Activated CD4-positive, alpha-beta T cell treated with anti-CD3 and anti-CD28 coated beads for 36 hours (primary cell): ENCODE measurements at regions not wholly inside any gene's neighbourhood (a gene's known extent, or its start where the extent isn't known, plus 50 kb on each side); places are given as distances from the start of the nearest gene placed in this dataset.

Experiments
- ATAC-seq: fragments of 200-7000 bp; cut with Tn5 transposase; one replicate; pipeline ENCODE4 v1.10.0; 2021; ENCODE audit warnings: mild to moderate bottlenecking, moderate library complexity
- CTCF ChIA-PET: fragments of 350-600 bp; sonication (Branson Sonifier 250); formaldehyde crosslinking; loops from one replicate; lab custom pipeline; 2021; ENCODE audit warnings: antibody characterized with exemption; lab: Charles Lee
- POLR2A ChIA-PET: fragments of 350-600 bp; sonication (Branson Sonifier 250); formaldehyde crosslinking; loops from one replicate; lab custom pipeline; 2021; ENCODE audit warnings: antibody characterized with exemption, inconsistent platforms; lab: Charles Lee
- DNase-seq: peaks from one replicate; pipeline ENCODE4 v3.0.0-alpha.2; 2020
- H3K27ac Mint-ChIP-seq: one replicate; pipeline ENCODE4 v1.8.0; 2021; ENCODE audit warnings: mixed read lengths
- H3K27me3 Mint-ChIP-seq: one replicate; pipeline ENCODE4 v1.8.0; 2021; ENCODE audit warnings: mixed read lengths
- H3K36me3 Mint-ChIP-seq: one replicate; pipeline ENCODE4 v1.8.0; 2021; ENCODE audit warnings: low read depth, mixed read lengths
- H3K4me1 Mint-ChIP-seq: one replicate; pipeline ENCODE4 v1.8.0; 2021; ENCODE audit warnings: mixed read lengths
- H3K4me3 Mint-ChIP-seq: one replicate; pipeline ENCODE4 v1.8.0; 2021; ENCODE audit warnings: mild to moderate bottlenecking, moderate library complexity, mixed read lengths
- H3K9me3 Mint-ChIP-seq: one replicate; pipeline ENCODE4 v1.8.0; 2021; ENCODE audit warnings: low read depth, mixed read lengths
- intact Hi-C, 2 experiments: fragments of 100-400 bp; cut with DNase I in 1 of 2; cut with micrococcal nuclease in 1 of 2; formaldehyde crosslinking; loops; one replicate each; pipeline versions ENCODE4 v1.14.2 to v1.15.1; 2022 to 2024; cut with DNase I, micrococcal nuclease

- H3K4me3 Mint-ChIP-seq = no peak overlapping the region
- H3K9me3 Mint-ChIP-seq = no peaks in the 10 kb centered on the region
- POLR2A ChIA-PET = no interaction called here
- no peaks in the 10 kb centered on the region for H3K4me1 Mint-ChIP-seq
- peaks cover 7% of the 10 kb centered on the region for H3K27me3 Mint-ChIP-seq
- ATAC-seq (no peak), DNase-seq (no peak)
- no peaks in the 10 kb centered on the region for H3K36me3 Mint-ChIP-seq
- CTCF ChIA-PET = interaction anchor here (1.1 kb wide), 1 partner anchor 9 kb away, joined by 3 read pairs; no protein-coding TSS in a partner anchor
- no peak overlapping the region for H3K27ac Mint-ChIP-seq
- intact Hi-C loops = no loop called here
Measured at GRCh38 chr5:173796721-173797495, 91.2 kb upstream of the CPEB4 start.

- ChIA-PET CTCF (interaction anchor here (0.7 kb wide), 1 partner anchor 1381 kb away, joined by 3 read pairs; no protein-coding TSS in a partner anchor), POLR2A (no interaction called here)
- ATAC-seq (no peak), DNase-seq (no peak)
- peaks cover 7% of the 10 kb centered on the region for H3K27me3 Mint-ChIP-seq
- no peaks in the 10 kb centered on the region for H3K4me1 Mint-ChIP-seq
- no peak overlapping the region for H3K27ac Mint-ChIP-seq
- intact Hi-C loops = no loop called here
- no peak overlapping the region for H3K4me3 Mint-ChIP-seq
- H3K36me3 Mint-ChIP-seq = no peaks in the 10 kb centered on the region
- no peaks in the 10 kb centered on the region for H3K9me3 Mint-ChIP-seq
Measured at GRCh38 chr5:173798127-173798810, 89.9 kb upstream of the CPEB4 start.

GRCh38 chr5:173800340-173800739, 87.8 kb upstream of the CPEB4 start:
- CTCF ChIA-PET = no interaction called here
- no peak for ATAC-seq
- Mint-ChIP-seq H3K36me3 (no peaks in the 10 kb centered on the region), H3K9me3 (no peaks in the 10 kb centered on the region), H3K27me3 (peaks cover 7% of the 10 kb centered on the region), H3K4me1 (no peaks in the 10 kb centered on the region), H3K4me3 (no peak overlapping the region), H3K27ac (no peak overlapping the region)
- no peak for DNase-seq
- POLR2A ChIA-PET = no interaction called here
- intact Hi-C loops = no loop called here

GRCh38 chr5:173801006-173801405, 87.1 kb upstream of the CPEB4 start:
- POLR2A ChIA-PET = no interaction called here
- Mint-ChIP-seq H3K27ac (no peak overlapping the region), H3K27me3 (peaks cover 7% of the 10 kb centered on the region), H3K4me3 (no peak overlapping the region), H3K9me3 (no peaks in the 10 kb centered on the region), H3K36me3 (no peaks in the 10 kb centered on the region), H3K4me1 (no peaks in the 10 kb centered on the region)
- CTCF ChIA-PET = no interaction called here
- intact Hi-C loops = no loop called here
- DNase-seq = no peak
- ATAC-seq = no peak

GRCh38 chr5:173802670-173803165, 85.4 kb upstream of the CPEB4 start:
- Mint-ChIP-seq H3K27me3 (peaks cover 7% of the 10 kb centered on the region), H3K27ac (no peak overlapping the region), H3K4me1 (no peaks in the 10 kb centered on the region), H3K36me3 (no peaks in the 10 kb centered on the region), H3K9me3 (no peaks in the 10 kb centered on the region), H3K4me3 (no peak overlapping the region)
- intact Hi-C loops = no loop called here
- ATAC-seq = no peak
- ChIA-PET CTCF (no interaction called here), POLR2A (no interaction called here)
- DNase-seq = no peak

GRCh38 chr5:173804579-173804978, 83.6 kb upstream of the CPEB4 start:
- H3K27me3 Mint-ChIP-seq = peaks cover 4% of the 10 kb centered on the region
- no peaks in the 10 kb centered on the region for H3K9me3 Mint-ChIP-seq
- no peaks in the 10 kb centered on the region for H3K4me1 Mint-ChIP-seq
- no peak for ATAC-seq
- H3K27ac Mint-ChIP-seq = no peak overlapping the region
- POLR2A ChIA-PET = no interaction called here
- no peak for DNase-seq
- H3K4me3 Mint-ChIP-seq = no peak overlapping the region
- no peaks in the 10 kb centered on the region for H3K36me3 Mint-ChIP-seq
- intact Hi-C loops = no loop called here
- CTCF ChIA-PET = no interaction called here

- POLR2A ChIA-PET = no interaction called here
- no peak overlapping the region for H3K4me3 Mint-ChIP-seq
- H3K36me3 Mint-ChIP-seq = no peaks in the 10 kb centered on the region
- H3K27me3 Mint-ChIP-seq = peaks cover 8% of the 10 kb centered on the region
- peaks cover 6% of the 10 kb centered on the region for H3K9me3 Mint-ChIP-seq
- CTCF ChIA-PET = no interaction called here
- intact Hi-C loops = no loop called here
- no peak overlapping the region for H3K27ac Mint-ChIP-seq
- no peaks in the 10 kb centered on the region for H3K4me1 Mint-ChIP-seq
- ATAC-seq = no peak
- no peak for DNase-seq
Measured at GRCh38 chr5:173806270-173807035, 81.7 kb upstream of the CPEB4 start.

- H3K9me3 Mint-ChIP-seq = peaks cover 6% of the 10 kb centered on the region
- H3K4me1 Mint-ChIP-seq = no peaks in the 10 kb centered on the region
- no peak overlapping the region for H3K4me3 Mint-ChIP-seq
- ChIA-PET POLR2A (no interaction called here), CTCF (no interaction called here)
- intact Hi-C loops = no loop called here
- DNase-seq (no peak), ATAC-seq (no peak)
- no peak overlapping the region for H3K27ac Mint-ChIP-seq
- peaks cover 8% of the 10 kb centered on the region for H3K27me3 Mint-ChIP-seq
- no peaks in the 10 kb centered on the region for H3K36me3 Mint-ChIP-seq
Measured at GRCh38 chr5:173807181-173807655, 80.9 kb upstream of the CPEB4 start.

GRCh38 chr5:173808079-173808808, 79.9 kb upstream of the CPEB4 start:
- Mint-ChIP-seq H3K27ac (no peak overlapping the region), H3K36me3 (no peaks in the 10 kb centered on the region), H3K4me1 (no peaks in the 10 kb centered on the region), H3K27me3 (peaks cover 8% of the 10 kb centered on the region), H3K9me3 (peaks cover 6% of the 10 kb centered on the region), H3K4me3 (no peak overlapping the region)
- POLR2A ChIA-PET = no interaction called here
- CTCF ChIA-PET = no interaction called here
- DNase-seq (no peak), ATAC-seq (no peak)
- intact Hi-C loops = no loop called here

- ChIA-PET POLR2A (no interaction called here), CTCF (interaction anchor here (0.9 kb wide), 1 partner anchor 82 kb away, joined by 4 read pairs; no protein-coding TSS in a partner anchor)
- Mint-ChIP-seq H3K4me1 (no peaks in the 10 kb centered on the region), H3K9me3 (peaks cover 6% of the 10 kb centered on the region), H3K27ac (no peak overlapping the region), H3K27me3 (peaks cover 8% of the 10 kb centered on the region), H3K4me3 (no peak overlapping the region), H3K36me3 (no peaks in the 10 kb centered on the region)
- DNase-seq (no peak), ATAC-seq (no peak)
- intact Hi-C loops = no loop called here
Measured at GRCh38 chr5:173809014-173809413, 79.1 kb upstream of the CPEB4 start.
